ENCODE measurements at regions not wholly inside any gene's neighbourhood (a gene's known extent, or its start where the extent isn't known, plus 50 kb on each side); places are given as distances from the start of the nearest gene placed in this dataset.
A peak's percentile ranks its signal among the peaks of the same experiment; 100 is the strongest.

- no peak for TF ChIP-seq CTCF (IDR thresholded peaks at IDR 0.05; ENCODE audit: insufficient read depth, low read depth, low read length)
- no peak for DNase-seq (ENCODE audit: low read depth)
- H3K4me3 ChIP-seq (ENCODE audit: low read depth, low read length): no peak overlapping the region
Observed at GRCh38 chr2:150557020-150557600, 69.6 kb upstream of the RND3 start.

GRCh38 chr2:150555611-150556356 lies 68.3 kb upstream of the RND3 start:
- H3K4me3 ChIP-seq (ENCODE audit: low read depth, low read length): no peak overlapping the region

GRCh38 chr2:150554046-150554445 lies 66.6 kb upstream of the RND3 start:
- TF ChIP-seq CTCF (IDR thresholded peaks at IDR 0.05; ENCODE audit: insufficient read depth, low read depth, low read length): no peak
- no peak for DNase-seq (ENCODE audit: low read depth)
- H3K4me3 ChIP-seq (ENCODE audit: low read depth, low read length): no peak overlapping the region

More at GRCh38 chr2:150555611-150556356, 68.3 kb upstream of the RND3 start:
- TF ChIP-seq CTCF (IDR thresholded peaks at IDR 0.05; ENCODE audit: insufficient read depth, low read depth, low read length): no peak
- peak; percentile 37 for DNase-seq (ENCODE audit: low read depth)

GRCh38 chr2:150552041-150552820 lies 64.8 kb upstream of the RND3 start:
- no peak for DNase-seq (ENCODE audit: low read depth)
- no peak for TF ChIP-seq CTCF (IDR thresholded peaks at IDR 0.05; ENCODE audit: insufficient read depth, low read depth, low read length)
- H3K4me3 ChIP-seq (ENCODE audit: low read depth, low read length): no peak overlapping the region

GRCh38 chr2:150549381-150549780 lies 61.9 kb upstream of the RND3 start:
- no peak for TF ChIP-seq CTCF (IDR thresholded peaks at IDR 0.05; ENCODE audit: insufficient read depth, low read depth, low read length)
- H3K4me3 ChIP-seq (ENCODE audit: low read depth, low read length): no peak overlapping the region
- DNase-seq (ENCODE audit: low read depth): no peak

GRCh38 chr2:150548527-150548926 lies 61.1 kb upstream of the RND3 start:
- peak; percentile 44 for DNase-seq (ENCODE audit: low read depth)
- H3K4me3 ChIP-seq (ENCODE audit: low read depth, low read length): no peak overlapping the region

More at GRCh38 chr2:150548527-150548926, 61.1 kb upstream of the RND3 start:
- peak; percentile 65 for TF ChIP-seq CTCF (IDR thresholded peaks at IDR 0.05; ENCODE audit: insufficient read depth, low read depth, low read length)
